OCI-LY1 (cell line): ENCODE measurements at regions not wholly inside any gene's neighbourhood (a gene's known extent, or its start where the extent isn't known, plus 50 kb on each side); places are given as distances from the start of the nearest gene placed in this dataset.

Experiments
- H2AFZ ChIP-seq: fragments of 200-600 bp; sonication (generic), shearing (Covaris generic); 2 replicates; pipeline ENCODE4 v1.6.0; 2014; ENCODE audit warnings: antibody characterized with exemption, mild to moderate bottlenecking, low read length
- H3F3A ChIP-seq: fragments of 200-600 bp; sonication (generic), shearing (Covaris generic); 2 replicates; pipeline ENCODE4 v1.6.0; 2014; ENCODE audit warnings: mild to moderate bottlenecking, antibody characterized with exemption, low read length, moderate library complexity; ENCODE audit not compliant: insufficient read depth
- H3K27ac ChIP-seq: fragments of 200-600 bp; sonication (generic); 2 replicates; pipeline ENCODE4 v1.5.1; 2014; ENCODE audit warnings: low read length, mixed run types, mild to moderate bottlenecking, low read depth; ENCODE audit not compliant: poor library complexity, severe bottlenecking
- H3K27me3 ChIP-seq: fragments of 200-600 bp; sonication (generic); 2 replicates; pipeline ENCODE4 v1.6.0; 2014; ENCODE audit warnings: antibody characterized with exemption, mild to moderate bottlenecking, low read length, moderate library complexity; ENCODE audit not compliant: insufficient read depth
- H3K36me3 ChIP-seq: fragments of 200-600 bp; sonication (generic); 2 replicates; pipeline ENCODE4 v1.6.1; 2014; ENCODE audit warnings: mild to moderate bottlenecking, antibody characterized with exemption, low read length, moderate library complexity, mixed read lengths; ENCODE audit not compliant: insufficient read depth
- H3K4me1 ChIP-seq: fragments of 200-600 bp; sonication (generic); 2 replicates; pipeline ENCODE4 v1.5.1; 2014; ENCODE audit warnings: mild to moderate bottlenecking, low read length, moderate library complexity; ENCODE audit not compliant: insufficient read depth, severe bottlenecking
- H3K4me2 ChIP-seq: fragments of 200-600 bp; sonication (generic), shearing (Covaris generic); 2 replicates; pipeline ENCODE4 v1.6.1; 2014; ENCODE audit warnings: low read length
- H3K4me3 ChIP-seq: fragments of 200-600 bp; sonication (generic); 2 replicates; pipeline ENCODE4 v1.5.1; 2014; ENCODE audit warnings: low read length, low read depth, mild to moderate bottlenecking, mixed read lengths; ENCODE audit not compliant: poor library complexity, severe bottlenecking
- H3K79me2 ChIP-seq: fragments of 200-600 bp; shearing (Covaris generic); 2 replicates; pipeline ENCODE4 v1.6.1; 2016; ENCODE audit warnings: mixed run types, low read length, mixed read lengths; ENCODE audit not compliant: insufficient read depth
- H3K9ac ChIP-seq: fragments of 200-600 bp; sonication (generic), shearing (Covaris generic); 2 replicates; pipeline ENCODE4 v1.6.1; 2014; ENCODE audit warnings: mild to moderate bottlenecking, low read length, mixed read lengths
- H3K9me2 ChIP-seq: fragments of 200-600 bp; sonication (generic), shearing (Covaris generic); 2 replicates; pipeline ENCODE4 v1.6.1; 2014; ENCODE audit warnings: low read depth, mild to moderate bottlenecking, low read length, mixed read lengths
- H3K9me3 ChIP-seq: fragments of 200-600 bp; shearing (Covaris generic); 2 replicates; pipeline ENCODE4 v1.6.1; 2014; ENCODE audit warnings: low read length, mixed read lengths
- H4K20me1 ChIP-seq: fragments of 200-600 bp; sonication (generic), shearing (Covaris generic); 2 replicates; pipeline ENCODE4 v1.6.0; 2016; ENCODE audit warnings: mild to moderate bottlenecking, low read length; ENCODE audit not compliant: insufficient read depth
- EZH2 ChIP-seq: fragments of 200-600 bp; sonication (generic), shearing (Covaris generic); IDR thresholded peaks from 2 replicates; pipeline ENCODE4 v1.8.0; 2017; ENCODE audit warnings: borderline replicate concordance, mixed run types, mild to moderate bottlenecking, antibody characterized with exemption, low read length, moderate library complexity, mixed read lengths
- TF ChIP-seq, protein P1 (sequence below): fragments of 200-600 bp; sonication (generic), shearing (Covaris generic); IDR thresholded peaks from 2 replicates; pipeline ENCODE4 v1.5.1; 2017; ENCODE audit warnings: mild to moderate bottlenecking, antibody characterized with exemption, low read length, moderate library complexity, mixed read lengths

DNA sequence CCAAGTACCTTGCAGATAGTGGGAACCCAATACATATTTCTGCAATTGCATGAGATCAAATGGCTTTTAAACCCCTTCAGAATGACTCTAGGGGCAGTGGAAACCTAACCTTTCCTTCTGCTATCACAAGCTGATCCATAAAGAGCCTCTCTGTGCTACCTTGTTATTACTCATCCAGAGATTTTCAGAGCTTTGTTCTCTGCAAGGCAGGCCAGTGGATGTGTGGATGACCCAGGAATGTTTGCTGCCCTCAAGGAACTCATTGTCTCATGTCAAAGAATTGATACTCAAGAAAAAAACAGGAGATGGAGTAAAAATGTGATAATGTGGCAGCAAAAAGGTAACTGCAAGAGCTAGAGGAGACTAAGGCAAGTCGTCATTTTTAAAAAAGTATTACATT is 164.1 kb downstream of the HMHB1 start:
- Histone ChIP-seq H3K79me2 (no peaks in the 10 kb centered on the region), H3K9ac (no peak overlapping the region), H4K20me1 (no peaks in the 10 kb centered on the region), H2AFZ (no peak overlapping the region), H3K4me3 (no peak overlapping the region), H3K36me3 (no peaks in the 10 kb centered on the region), H3K9me3 (no peaks in the 10 kb centered on the region), H3K4me1 (peaks cover 8% of the 10 kb centered on the region), H3K27ac (no peak overlapping the region), H3K27me3 (no peaks in the 10 kb centered on the region), H3F3A (no peaks in the 10 kb centered on the region), H3K9me2 (no peaks in the 10 kb centered on the region), H3K4me2 (no peak overlapping the region)
- TF ChIP-seq, protein P1, sequence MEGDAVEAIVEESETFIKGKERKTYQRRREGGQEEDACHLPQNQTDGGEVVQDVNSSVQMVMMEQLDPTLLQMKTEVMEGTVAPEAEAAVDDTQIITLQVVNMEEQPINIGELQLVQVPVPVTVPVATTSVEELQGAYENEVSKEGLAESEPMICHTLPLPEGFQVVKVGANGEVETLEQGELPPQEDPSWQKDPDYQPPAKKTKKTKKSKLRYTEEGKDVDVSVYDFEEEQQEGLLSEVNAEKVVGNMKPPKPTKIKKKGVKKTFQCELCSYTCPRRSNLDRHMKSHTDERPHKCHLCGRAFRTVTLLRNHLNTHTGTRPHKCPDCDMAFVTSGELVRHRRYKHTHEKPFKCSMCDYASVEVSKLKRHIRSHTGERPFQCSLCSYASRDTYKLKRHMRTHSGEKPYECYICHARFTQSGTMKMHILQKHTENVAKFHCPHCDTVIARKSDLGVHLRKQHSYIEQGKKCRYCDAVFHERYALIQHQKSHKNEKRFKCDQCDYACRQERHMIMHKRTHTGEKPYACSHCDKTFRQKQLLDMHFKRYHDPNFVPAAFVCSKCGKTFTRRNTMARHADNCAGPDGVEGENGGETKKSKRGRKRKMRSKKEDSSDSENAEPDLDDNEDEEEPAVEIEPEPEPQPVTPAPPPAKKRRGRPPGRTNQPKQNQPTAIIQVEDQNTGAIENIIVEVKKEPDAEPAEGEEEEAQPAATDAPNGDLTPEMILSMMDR, result no peak
- TF ChIP-seq EZH2, result no peak

DNA sequence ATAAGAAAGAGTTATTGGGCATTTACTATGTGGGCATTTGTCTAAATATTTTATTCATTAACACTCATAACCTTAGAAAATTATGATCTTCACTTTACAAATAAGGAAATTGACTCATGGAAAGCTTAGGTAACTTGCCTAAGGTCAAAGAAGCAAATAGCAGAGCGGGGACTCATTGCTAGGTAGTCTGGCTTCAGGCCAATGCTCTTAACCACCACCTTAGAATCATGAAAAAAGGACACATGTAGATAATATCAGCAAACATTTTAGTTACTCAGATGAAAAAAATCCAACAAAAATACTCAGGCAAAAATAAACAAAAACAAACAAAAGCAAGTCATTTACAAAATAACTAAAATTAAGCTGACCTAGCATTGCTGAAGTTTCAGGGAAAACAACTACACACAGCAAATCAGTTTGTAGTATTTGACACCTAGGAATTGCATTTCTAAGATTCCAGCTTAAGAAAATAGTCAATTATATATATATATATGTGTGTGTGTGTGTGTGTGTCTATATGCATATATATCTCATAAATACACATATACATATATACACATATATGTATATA is 166.0 kb downstream of the HMHB1 start:
- no peaks in the 10 kb centered on the region for H4K20me1 ChIP-seq
- no peak overlapping the region for H3K4me3 ChIP-seq
- no peaks in the 10 kb centered on the region for H3K36me3 ChIP-seq
- no peaks in the 10 kb centered on the region for H3K27me3 ChIP-seq
- peaks cover 8% of the 10 kb centered on the region for H3K4me1 ChIP-seq
- H3K9ac ChIP-seq, result no peak overlapping the region
- no peaks in the 10 kb centered on the region for H3K9me3 ChIP-seq
- H3F3A ChIP-seq, result no peaks in the 10 kb centered on the region
- no peak overlapping the region for H3K27ac ChIP-seq
- no peaks in the 10 kb centered on the region for H3K9me2 ChIP-seq
- no peaks in the 10 kb centered on the region for H3K79me2 ChIP-seq
- TF ChIP-seq, protein P1, result no peak
- TF ChIP-seq EZH2, result no peak
- H3K4me2 ChIP-seq, result no peak overlapping the region
- no peak overlapping the region for H2AFZ ChIP-seq

DNA sequence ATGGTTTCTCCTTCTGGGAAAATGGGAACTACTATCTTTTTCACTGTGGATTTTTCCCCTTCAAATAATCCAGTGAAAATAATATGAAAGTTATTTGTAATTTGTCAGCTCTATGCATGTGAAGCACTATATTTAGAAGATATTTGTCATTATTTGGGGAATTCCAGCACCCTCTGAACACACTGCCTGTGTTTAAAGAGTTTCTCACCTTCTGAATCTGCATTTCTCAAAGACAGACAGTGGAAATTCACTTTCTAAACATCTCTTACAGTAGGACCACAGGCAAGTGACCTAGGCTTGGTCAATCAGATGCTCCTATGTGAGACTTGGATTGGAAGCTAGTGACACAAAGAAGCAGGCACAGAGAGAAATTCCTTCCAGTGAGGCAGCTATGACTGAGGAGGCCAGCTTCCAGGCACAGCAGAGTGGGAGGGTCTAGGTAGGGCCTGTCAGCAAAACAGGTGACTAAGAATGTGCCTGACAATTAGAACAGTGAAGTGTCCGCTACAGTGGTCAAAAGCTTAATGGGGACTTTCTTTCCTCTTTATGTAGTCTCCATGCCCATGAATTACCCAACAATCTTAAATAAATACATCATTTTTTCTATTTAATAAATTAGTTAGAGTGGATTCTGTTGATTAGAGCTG is 167.2 kb downstream of the HMHB1 start:
- no peaks in the 10 kb centered on the region for H3K9me3 ChIP-seq
- no peak overlapping the region for H3K4me2 ChIP-seq
- no peaks in the 10 kb centered on the region for H3F3A ChIP-seq
- no peak overlapping the region for H3K27ac ChIP-seq
- no peaks in the 10 kb centered on the region for H4K20me1 ChIP-seq
- no peak overlapping the region for H2AFZ ChIP-seq
- no peak overlapping the region for H3K9ac ChIP-seq
- no peaks in the 10 kb centered on the region for H3K9me2 ChIP-seq
- no peaks in the 10 kb centered on the region for H3K36me3 ChIP-seq
- H3K79me2 ChIP-seq, result no peaks in the 10 kb centered on the region
- H3K4me3 ChIP-seq, result no peak overlapping the region
- no peak for TF ChIP-seq EZH2
- TF ChIP-seq, protein P1, result no peak
- H3K27me3 ChIP-seq, result no peaks in the 10 kb centered on the region
- H3K4me1 ChIP-seq, result peaks cover 4% of the 10 kb centered on the region
